ENCODE measurements at regions not wholly inside any gene's neighbourhood (a gene's known extent, or its start where the extent isn't known, plus 50 kb on each side); places are given as distances from the start of the nearest gene placed in this dataset.

DNA sequence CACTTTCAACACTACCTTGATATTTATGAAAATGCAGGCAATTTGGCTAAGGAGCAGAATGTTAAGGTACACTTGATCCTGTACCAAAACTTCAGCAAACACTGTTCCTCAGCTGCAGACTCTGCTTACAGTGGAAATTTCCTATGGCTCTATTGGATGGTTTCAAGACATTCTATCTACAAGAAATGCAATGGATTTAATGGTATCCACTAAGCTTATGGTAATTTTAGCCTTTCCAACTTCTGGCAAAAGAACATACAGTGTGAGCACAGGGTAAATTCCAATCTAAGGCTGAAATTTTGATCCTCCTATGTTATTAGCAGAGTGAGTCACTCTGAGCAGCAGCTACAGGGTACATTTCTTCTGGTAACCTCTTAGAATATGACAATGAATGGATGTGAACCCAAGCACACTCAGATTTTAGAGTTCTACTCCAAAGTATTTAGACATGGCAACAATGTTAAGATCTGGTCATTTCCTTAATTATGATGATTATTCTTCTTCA is 361.8 kb upstream of the PIK3C3 start:
- TF ChIP-seq, protein P1, sequence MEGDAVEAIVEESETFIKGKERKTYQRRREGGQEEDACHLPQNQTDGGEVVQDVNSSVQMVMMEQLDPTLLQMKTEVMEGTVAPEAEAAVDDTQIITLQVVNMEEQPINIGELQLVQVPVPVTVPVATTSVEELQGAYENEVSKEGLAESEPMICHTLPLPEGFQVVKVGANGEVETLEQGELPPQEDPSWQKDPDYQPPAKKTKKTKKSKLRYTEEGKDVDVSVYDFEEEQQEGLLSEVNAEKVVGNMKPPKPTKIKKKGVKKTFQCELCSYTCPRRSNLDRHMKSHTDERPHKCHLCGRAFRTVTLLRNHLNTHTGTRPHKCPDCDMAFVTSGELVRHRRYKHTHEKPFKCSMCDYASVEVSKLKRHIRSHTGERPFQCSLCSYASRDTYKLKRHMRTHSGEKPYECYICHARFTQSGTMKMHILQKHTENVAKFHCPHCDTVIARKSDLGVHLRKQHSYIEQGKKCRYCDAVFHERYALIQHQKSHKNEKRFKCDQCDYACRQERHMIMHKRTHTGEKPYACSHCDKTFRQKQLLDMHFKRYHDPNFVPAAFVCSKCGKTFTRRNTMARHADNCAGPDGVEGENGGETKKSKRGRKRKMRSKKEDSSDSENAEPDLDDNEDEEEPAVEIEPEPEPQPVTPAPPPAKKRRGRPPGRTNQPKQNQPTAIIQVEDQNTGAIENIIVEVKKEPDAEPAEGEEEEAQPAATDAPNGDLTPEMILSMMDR (IDR thresholded peaks at IDR 0.05): no peak
- no peak for TF ChIP-seq EZH2 (IDR thresholded peaks at IDR 0.05)
